Adrenal gland (tissue), 5 donors: ENCODE measurements at regions not wholly inside any gene's neighbourhood (a gene's known extent, or its start where the extent isn't known, plus 50 kb on each side); places are given as distances from the start of the nearest gene placed in this dataset.

Experiments
- CTCF ChIP-seq, 6 experiments: fragments of 450-650 bp in 4 of 6; fragments of 200-600 bp in 2 of 6; sonication (generic) in 1 of 6; IDR thresholded peaks; 1 replicate in 5 of 6; 2 replicates in 1 of 6; pipeline versions ENCODE4 v1.5.1 to v1.8.0; 2016 to 2021; ENCODE audit warnings: antibody characterized with exemption in 6 of 6, mild to moderate bottlenecking in 2 of 6, moderate library complexity in 1 of 6
- POLR2A ChIP-seq, 2 donors: fragments of 450-650 bp; IDR thresholded peaks; one replicate each; pipeline ENCODE4 v1.6.1; 2017; ENCODE audit warnings: antibody characterized with exemption in 2 of 2, mild to moderate bottlenecking in 2 of 2, moderate library complexity in 1 of 2
- donor health status: DM: no; HTN: no; CAD: no.

DNA sequence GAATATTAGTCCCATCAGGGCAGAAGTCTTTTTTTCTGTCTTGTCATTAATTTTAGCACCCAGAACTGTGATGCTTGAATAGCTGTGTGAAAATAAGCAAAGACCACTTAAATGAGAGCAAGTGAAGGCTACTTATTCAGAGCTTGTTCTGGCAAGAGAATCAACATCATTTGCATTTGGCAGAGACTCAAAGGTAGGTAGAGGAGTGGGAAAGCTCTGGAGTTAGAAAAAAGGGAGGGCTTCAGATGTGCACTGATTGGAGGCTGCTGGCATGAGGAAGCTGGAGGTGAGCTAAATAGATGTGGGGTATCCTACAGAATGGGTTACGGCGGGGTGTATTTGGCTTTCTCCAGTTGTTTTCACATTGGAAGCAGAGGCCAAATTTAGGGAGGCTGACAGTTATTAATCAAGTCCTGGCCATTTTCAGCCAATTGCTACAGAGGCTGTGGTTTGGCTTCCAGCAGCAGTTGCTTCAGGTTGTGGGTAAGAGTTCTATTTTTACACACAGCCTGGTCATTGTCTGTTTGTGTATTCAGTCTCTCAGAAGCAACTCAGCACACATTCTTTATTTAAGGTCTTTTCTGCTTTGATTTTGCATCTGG, 254.3 kb downstream of the BTBD3 start:
- TF ChIP-seq POLR2A (IDR thresholded peaks at IDR 0.05): no peak
- no peak for TF ChIP-seq CTCF (IDR thresholded peaks at IDR 0.05)
